ENCODE measurements at regions not wholly inside any gene's neighbourhood (a gene's known extent, or its start where the extent isn't known, plus 50 kb on each side); places are given as distances from the start of the nearest gene placed in this dataset.

DNA sequence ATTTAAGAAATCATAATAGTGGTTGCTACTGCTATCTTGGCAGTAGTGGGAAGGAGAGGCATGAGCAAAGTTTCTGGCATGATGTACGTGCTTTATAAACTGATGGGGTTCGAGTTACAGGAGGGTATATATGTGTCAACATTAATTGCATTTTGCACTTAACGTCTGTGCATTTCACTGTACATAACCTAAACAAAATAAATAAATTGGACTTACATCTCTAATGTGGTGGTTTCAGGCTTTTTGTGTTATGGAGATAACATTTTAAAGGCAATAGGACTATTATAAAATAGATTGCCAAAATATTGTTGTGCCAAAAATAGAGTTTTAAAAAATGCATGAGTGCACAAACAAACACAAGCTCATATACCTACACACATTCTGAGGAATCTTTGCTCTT is 1001.1 kb upstream of the GJE1 start:
- TF ChIP-seq, protein P1, sequence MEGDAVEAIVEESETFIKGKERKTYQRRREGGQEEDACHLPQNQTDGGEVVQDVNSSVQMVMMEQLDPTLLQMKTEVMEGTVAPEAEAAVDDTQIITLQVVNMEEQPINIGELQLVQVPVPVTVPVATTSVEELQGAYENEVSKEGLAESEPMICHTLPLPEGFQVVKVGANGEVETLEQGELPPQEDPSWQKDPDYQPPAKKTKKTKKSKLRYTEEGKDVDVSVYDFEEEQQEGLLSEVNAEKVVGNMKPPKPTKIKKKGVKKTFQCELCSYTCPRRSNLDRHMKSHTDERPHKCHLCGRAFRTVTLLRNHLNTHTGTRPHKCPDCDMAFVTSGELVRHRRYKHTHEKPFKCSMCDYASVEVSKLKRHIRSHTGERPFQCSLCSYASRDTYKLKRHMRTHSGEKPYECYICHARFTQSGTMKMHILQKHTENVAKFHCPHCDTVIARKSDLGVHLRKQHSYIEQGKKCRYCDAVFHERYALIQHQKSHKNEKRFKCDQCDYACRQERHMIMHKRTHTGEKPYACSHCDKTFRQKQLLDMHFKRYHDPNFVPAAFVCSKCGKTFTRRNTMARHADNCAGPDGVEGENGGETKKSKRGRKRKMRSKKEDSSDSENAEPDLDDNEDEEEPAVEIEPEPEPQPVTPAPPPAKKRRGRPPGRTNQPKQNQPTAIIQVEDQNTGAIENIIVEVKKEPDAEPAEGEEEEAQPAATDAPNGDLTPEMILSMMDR (conservative IDR thresholded peaks at IDR 0.05; ENCODE audit: low read depth, low read length) = no peak
- TF ChIP-seq EZH2 (IDR thresholded peaks at IDR 0.05; ENCODE audit: borderline replicate concordance, low read depth, low read length, poor library complexity, severe bottlenecking) = no peak

Data from A673 (cell line).